ENCODE measurements at regions not wholly inside any gene's neighbourhood (a gene's known extent, or its start where the extent isn't known, plus 50 kb on each side); places are given as distances from the start of the nearest gene placed in this dataset.

GRCh38 chr7:155986497-155987160 lies 174.4 kb upstream of the SHH start:
- no peak overlapping the region for H3K27ac Mint-ChIP-seq

DNA sequence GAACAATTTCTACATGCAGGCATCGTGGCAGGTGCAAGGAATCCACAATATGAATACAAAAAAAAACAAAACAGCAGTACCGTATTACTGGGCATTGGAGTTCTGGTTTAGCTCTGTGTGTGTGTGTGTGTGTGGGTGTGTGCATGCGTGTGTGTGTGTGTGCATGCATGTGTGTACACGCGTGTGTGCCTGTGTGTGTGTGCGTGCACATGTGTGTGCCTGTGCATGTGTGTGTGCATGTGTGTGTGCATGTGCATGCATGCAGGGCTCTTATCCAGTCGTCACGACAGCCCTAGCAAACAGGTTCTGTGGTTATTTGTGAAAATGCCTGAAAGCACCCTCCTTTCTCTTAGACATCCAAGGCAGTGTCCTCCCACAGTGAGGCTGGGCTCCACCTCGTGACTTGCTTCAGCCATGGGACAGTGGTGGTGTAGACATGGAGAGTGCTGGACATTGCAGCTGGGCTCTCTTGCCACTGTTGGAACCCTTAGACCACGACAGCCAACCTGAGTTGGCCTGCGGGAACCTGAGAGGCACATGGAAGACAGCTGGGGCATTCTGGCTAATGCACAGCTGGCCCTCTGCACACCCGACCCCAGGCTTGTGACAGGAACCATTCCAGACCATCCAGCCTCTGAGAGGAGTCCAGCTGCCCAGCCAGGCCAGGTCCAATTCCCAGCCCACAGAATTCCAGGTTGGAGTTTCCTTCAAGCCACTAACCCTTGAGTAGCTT lies 173.4 kb upstream of the SHH start:
- H3K4me3 Mint-ChIP-seq: no peak overlapping the region
- H3K4me1 Mint-ChIP-seq: no peaks in the 10 kb centered on the region
- DNase-seq (no peak), ATAC-seq (no peak)
- no peak overlapping the region for H3K27ac Mint-ChIP-seq
- H3K36me3 Mint-ChIP-seq (ENCODE audit: low read depth): no peaks in the 10 kb centered on the region
- peaks cover 24% of the 10 kb centered on the region for H3K27me3 Mint-ChIP-seq
- no peaks in the 10 kb centered on the region for H3K9me3 ChIP-seq (ENCODE audit: control insufficient read depth, low read length, poor library complexity, severe bottlenecking)

More at GRCh38 chr7:155986497-155987160, 174.4 kb upstream of the SHH start:
- H3K4me3 Mint-ChIP-seq: no peak overlapping the region
- H3K36me3 Mint-ChIP-seq (ENCODE audit: low read depth): no peaks in the 10 kb centered on the region
- no peak for DNase-seq
- ATAC-seq: no peak
- H3K27me3 Mint-ChIP-seq: peaks cover 24% of the 10 kb centered on the region
- no peaks in the 10 kb centered on the region for H3K9me3 ChIP-seq (ENCODE audit: control insufficient read depth, low read length, poor library complexity, severe bottlenecking)
- no peaks in the 10 kb centered on the region for H3K4me1 Mint-ChIP-seq

- no peaks in the 10 kb centered on the region for H3K4me1 Mint-ChIP-seq
- DNase-seq: no peak
Measured at GRCh38 chr7:155984609-155985405, 172.5 kb upstream of the SHH start.

DNA sequence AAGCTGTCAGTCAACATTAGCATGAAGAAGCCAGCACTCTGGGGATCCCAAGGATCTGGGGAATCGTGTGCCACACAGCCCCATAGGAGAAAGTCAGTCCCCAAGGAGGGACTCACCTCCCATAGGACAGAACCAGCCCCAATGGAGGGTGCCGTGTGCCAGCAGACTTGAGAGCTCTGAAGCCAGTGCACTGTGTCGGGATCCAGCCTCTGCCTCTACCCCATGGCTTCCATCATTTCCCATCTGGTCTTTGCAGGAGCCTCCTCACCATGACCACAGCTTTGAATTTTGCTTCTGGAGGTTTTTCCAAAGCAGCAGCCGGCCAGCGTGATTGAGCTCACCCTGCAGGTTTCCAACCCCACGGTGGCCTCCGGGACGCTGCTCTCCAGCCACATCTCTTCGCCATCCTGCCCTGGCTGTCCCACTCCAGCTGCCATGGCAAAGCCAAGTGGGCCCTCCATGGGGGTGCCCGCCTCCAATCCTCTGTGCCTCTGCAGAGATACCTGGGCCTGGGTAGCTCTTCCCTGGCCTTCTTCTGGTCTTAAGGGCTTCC lies 171.8 kb upstream of the SHH start:
- Mint-ChIP-seq H3K27ac (no peak overlapping the region), H3K36me3 (ENCODE audit: low read depth) (no peaks in the 10 kb centered on the region), H3K27me3 (peaks cover 32% of the 10 kb centered on the region), H3K4me3 (no peak overlapping the region), H3K4me1 (no peaks in the 10 kb centered on the region)
- H3K9me3 ChIP-seq (ENCODE audit: control insufficient read depth, low read length, poor library complexity, severe bottlenecking): no peaks in the 10 kb centered on the region
- DNase-seq: no peak
- no peak for ATAC-seq

More at GRCh38 chr7:155984609-155985405, 172.5 kb upstream of the SHH start:
- Mint-ChIP-seq H3K4me3 (no peak overlapping the region), H3K27ac (no peak overlapping the region), H3K36me3 (ENCODE audit: low read depth) (no peaks in the 10 kb centered on the region), H3K27me3 (peaks cover 27% of the 10 kb centered on the region)
- no peak for ATAC-seq
- H3K9me3 ChIP-seq (ENCODE audit: control insufficient read depth, low read length, poor library complexity, severe bottlenecking): no peaks in the 10 kb centered on the region

DNA sequence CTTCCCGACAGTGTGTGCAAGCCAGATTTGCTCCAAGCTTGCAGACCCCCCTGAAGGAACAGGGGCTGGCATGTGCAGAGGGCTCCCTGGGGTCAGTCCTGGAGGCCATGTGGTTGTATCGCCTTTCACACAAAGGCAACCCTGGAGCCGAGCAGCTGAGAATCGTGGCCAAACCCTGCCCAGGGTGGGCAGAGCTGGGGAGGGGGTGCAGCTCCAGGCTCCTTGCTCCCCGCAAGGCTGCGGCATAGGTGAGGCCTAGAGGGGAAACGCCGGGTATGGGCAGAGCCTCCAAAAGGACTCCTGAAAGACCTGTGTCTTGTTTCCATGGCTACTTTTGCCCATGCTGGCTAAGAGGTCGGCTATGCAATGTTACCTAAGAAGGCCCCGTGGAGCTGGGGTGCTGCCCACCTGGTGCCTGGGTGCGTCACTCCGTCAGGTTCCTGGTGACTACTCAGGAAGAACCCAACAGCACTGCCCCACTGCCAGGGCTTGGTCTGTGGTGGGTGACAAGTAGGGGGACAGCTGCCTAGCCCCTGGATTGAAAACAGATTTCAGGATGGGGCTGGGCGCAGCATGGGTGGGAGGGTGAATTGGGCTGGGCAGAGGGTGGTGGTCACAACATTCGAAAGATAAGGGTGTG lies 171.0 kb upstream of the SHH start:
- Mint-ChIP-seq H3K36me3 (ENCODE audit: low read depth) (no peaks in the 10 kb centered on the region), H3K27ac (no peak overlapping the region), H3K4me1 (no peaks in the 10 kb centered on the region), H3K4me3 (no peak overlapping the region), H3K27me3 (peaks cover 36% of the 10 kb centered on the region)
- no peak for DNase-seq
- no peak for ATAC-seq
- H3K9me3 ChIP-seq (ENCODE audit: control insufficient read depth, low read length, poor library complexity, severe bottlenecking): no peaks in the 10 kb centered on the region

DNA sequence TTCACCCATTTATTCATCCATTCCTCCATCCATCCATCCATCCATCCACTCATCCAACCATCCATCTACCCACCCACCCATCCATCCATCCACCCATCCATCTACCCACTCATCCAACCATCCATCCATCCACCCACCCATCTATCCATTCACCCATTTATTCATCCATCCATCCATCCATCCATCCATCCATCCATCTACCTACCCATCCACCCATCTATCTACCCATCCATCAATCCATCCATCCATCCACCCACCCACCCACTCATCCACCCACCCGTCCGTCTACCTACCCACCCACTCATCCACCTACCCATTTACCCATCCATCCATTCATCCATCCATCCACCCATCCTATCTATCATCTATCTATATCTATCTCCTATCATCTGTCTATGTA lies 169.4 kb upstream of the SHH start:
- no peak overlapping the region for H3K4me3 Mint-ChIP-seq
- peaks cover 37% of the 10 kb centered on the region for H3K27me3 Mint-ChIP-seq
- no peak overlapping the region for H3K27ac Mint-ChIP-seq
- no peaks in the 10 kb centered on the region for H3K36me3 Mint-ChIP-seq (ENCODE audit: low read depth)
- no peaks in the 10 kb centered on the region for H3K4me1 Mint-ChIP-seq
- DNase-seq (no peak), ATAC-seq (no peak)
- no peaks in the 10 kb centered on the region for H3K9me3 ChIP-seq (ENCODE audit: control insufficient read depth, low read length, poor library complexity, severe bottlenecking)

DNA sequence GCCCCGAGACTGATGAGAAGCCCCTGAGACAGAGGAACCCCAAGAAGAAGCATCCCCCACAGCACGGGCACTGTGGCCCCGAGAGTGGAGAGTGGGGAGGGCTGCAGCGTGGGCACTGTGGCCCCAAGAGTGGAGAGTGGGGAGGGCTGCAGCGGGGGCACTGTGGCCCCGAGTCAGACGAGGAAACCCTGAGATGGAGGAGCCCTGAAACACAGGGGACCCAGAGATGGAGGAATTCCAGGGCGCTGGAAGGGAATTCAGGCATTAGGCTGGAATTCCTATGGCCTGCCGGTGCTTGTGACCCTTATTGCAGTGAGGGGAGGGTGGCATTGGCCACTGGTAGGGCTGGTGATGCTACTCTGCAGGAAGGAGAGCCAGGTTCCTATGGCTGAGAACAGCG lies 168.6 kb upstream of the SHH start:
- Mint-ChIP-seq H3K4me3 (no peak overlapping the region), H3K36me3 (ENCODE audit: low read depth) (no peaks in the 10 kb centered on the region), H3K27me3 (peaks cover 31% of the 10 kb centered on the region), H3K4me1 (no peaks in the 10 kb centered on the region), H3K27ac (no peak overlapping the region)
- ATAC-seq (no peak), DNase-seq (no peak)
- H3K9me3 ChIP-seq (ENCODE audit: control insufficient read depth, low read length, poor library complexity, severe bottlenecking): no peaks in the 10 kb centered on the region

DNA sequence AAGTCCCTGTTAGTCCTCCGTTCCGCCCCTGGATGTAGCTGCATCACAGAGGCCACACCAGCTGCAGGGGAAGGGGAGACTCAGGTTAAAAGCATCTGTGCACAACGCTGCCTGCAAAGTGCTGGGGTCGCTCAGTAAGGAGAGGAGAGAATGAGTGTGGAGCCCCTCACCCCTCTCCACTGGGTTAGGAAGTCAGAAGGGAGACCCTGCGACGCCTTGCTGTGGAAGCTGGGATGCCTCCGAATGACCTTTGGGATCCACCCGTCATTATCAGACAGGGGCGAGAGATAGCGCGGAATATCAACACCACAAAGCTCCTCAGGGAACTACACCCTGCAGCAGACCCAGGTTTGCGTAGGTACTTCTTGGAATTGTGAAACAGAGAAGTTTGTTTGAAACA lies 167.7 kb upstream of the SHH start:
- H3K4me1 Mint-ChIP-seq: peaks cover 2% of the 10 kb centered on the region
- ATAC-seq (no peak), DNase-seq (no peak)
- no peaks in the 10 kb centered on the region for H3K36me3 Mint-ChIP-seq (ENCODE audit: low read depth)
- H3K27ac Mint-ChIP-seq: no peak overlapping the region
- H3K4me3 Mint-ChIP-seq: no peak overlapping the region
- H3K27me3 Mint-ChIP-seq: peaks cover 34% of the 10 kb centered on the region
- no peaks in the 10 kb centered on the region for H3K9me3 ChIP-seq (ENCODE audit: control insufficient read depth, low read length, poor library complexity, severe bottlenecking)

- Mint-ChIP-seq H3K4me3 (no peak overlapping the region), H3K27ac (no peak overlapping the region), H3K36me3 (ENCODE audit: low read depth) (no peaks in the 10 kb centered on the region), H3K27me3 (peaks cover 30% of the 10 kb centered on the region), H3K4me1 (peaks cover 2% of the 10 kb centered on the region)
- H3K9me3 ChIP-seq (ENCODE audit: control insufficient read depth, low read length, poor library complexity, severe bottlenecking): no peaks in the 10 kb centered on the region
- ATAC-seq (no peak), DNase-seq (no peak)
Measured at GRCh38 chr7:155979566-155979965, 167.3 kb upstream of the SHH start.

GRCh38 chr7:155975490-155975889 lies 163.2 kb upstream of the SHH start:
- no peak for DNase-seq
- Mint-ChIP-seq H3K4me1 (peaks cover 2% of the 10 kb centered on the region), H3K36me3 (ENCODE audit: low read depth) (no peaks in the 10 kb centered on the region), H3K27me3 (peaks cover 49% of the 10 kb centered on the region), H3K27ac (no peak overlapping the region), H3K4me3 (no peak overlapping the region)
- no peaks in the 10 kb centered on the region for H3K9me3 ChIP-seq (ENCODE audit: control insufficient read depth, low read length, poor library complexity, severe bottlenecking)
- no peak for ATAC-seq

- Mint-ChIP-seq H3K4me1 (peaks cover 2% of the 10 kb centered on the region), H3K27me3 (peaks cover 41% of the 10 kb centered on the region), H3K36me3 (ENCODE audit: low read depth) (no peaks in the 10 kb centered on the region), H3K4me3 (no peak overlapping the region), H3K27ac (no peak overlapping the region)
- DNase-seq (no peak), ATAC-seq (no peak)
- no peaks in the 10 kb centered on the region for H3K9me3 ChIP-seq (ENCODE audit: control insufficient read depth, low read length, poor library complexity, severe bottlenecking)
Measured at GRCh38 chr7:155974186-155974897, 162.1 kb upstream of the SHH start.

GRCh38 chr7:155973451-155973997 lies 161.3 kb upstream of the SHH start:
- H3K27ac Mint-ChIP-seq: no peak overlapping the region
- DNase-seq: no peak
- H3K4me1 Mint-ChIP-seq: peaks cover 2% of the 10 kb centered on the region
- no peaks in the 10 kb centered on the region for H3K9me3 ChIP-seq (ENCODE audit: control insufficient read depth, low read length, poor library complexity, severe bottlenecking)
- ATAC-seq: no peak
- H3K36me3 Mint-ChIP-seq (ENCODE audit: low read depth): no peaks in the 10 kb centered on the region
- peaks cover 39% of the 10 kb centered on the region for H3K27me3 Mint-ChIP-seq
- H3K4me3 Mint-ChIP-seq: no peak overlapping the region
